DMS53 treated with DMSO at 0.1 percent for 48 hours (cell line): ENCODE measurements at regions not wholly inside any gene's neighbourhood (a gene's known extent, or its start where the extent isn't known, plus 50 kb on each side); places are given as distances from the start of the nearest gene placed in this dataset.
"Not testable (repeated sequence)": the region's sequence is repeated elsewhere in the genome, so short reads cannot be mapped to it uniquely, and the experiment has no call there.

ENCODE experiments used
- DNase-seq: peaks from one replicate; lab custom pipeline; 2025; ENCODE audit not compliant: unreplicated experiment; lab: John Stamatoyannopoulos, UW

- DNase-seq, result no peak
These were observed 424.1 kb upstream of the MGMT start for GRCh38 chr10:129042776-129043595.

GRCh38 chr10:129043691-129044090 is 423.4 kb upstream of the MGMT start:
- no peak for DNase-seq

- DNase-seq, result no peak
These were observed 421.4 kb upstream of the MGMT start for GRCh38 chr10:129045599-129045998.

GRCh38 chr10:129046065-129046681 is 420.9 kb upstream of the MGMT start:
- no peak for DNase-seq

- no peak for DNase-seq
These were observed 420.1 kb upstream of the MGMT start for GRCh38 chr10:129046962-129047361.

- no peak for DNase-seq
These were observed 419.4 kb upstream of the MGMT start for GRCh38 chr10:129047600-129047999.

- DNase-seq, result no peak
These were observed 418.5 kb upstream of the MGMT start for GRCh38 chr10:129048513-129048912.

- DNase-seq, result no peak
These were observed 417.5 kb upstream of the MGMT start for GRCh38 chr10:129049501-129049900.

GRCh38 chr10:129055225-129055624 is 411.8 kb upstream of the MGMT start:
- no peak for DNase-seq

- DNase-seq, result no peak
These were observed 411.1 kb upstream of the MGMT start for GRCh38 chr10:129055986-129056385.

GRCh38 chr10:129056734-129057689 is 410.0 kb upstream of the MGMT start:
- DNase-seq, result no peak

- no peak for DNase-seq
These were observed 409.0 kb upstream of the MGMT start for GRCh38 chr10:129057856-129058663.

GRCh38 chr10:129058664-129059155 is 408.3 kb upstream of the MGMT start:
- DNase-seq, result no peak

- no peak for DNase-seq
These were observed 407.1 kb upstream of the MGMT start for GRCh38 chr10:129059977-129060376.

- no peak for DNase-seq
These were observed 403.8 kb upstream of the MGMT start for GRCh38 chr10:129063212-129063611.

GRCh38 chr10:129063877-129064276 is 403.2 kb upstream of the MGMT start:
- DNase-seq, result no peak

- DNase-seq, result not testable (repeated sequence)
These were observed 400.5 kb upstream of the MGMT start for GRCh38 chr10:129066529-129066928.

GRCh38 chr10:129071411-129071810 is 395.6 kb upstream of the MGMT start:
- DNase-seq, result not testable (repeated sequence)

GRCh38 chr10:129074939-129075338 is 392.1 kb upstream of the MGMT start:
- no peak for DNase-seq

- no peak for DNase-seq
These were observed 391.5 kb upstream of the MGMT start for GRCh38 chr10:129075508-129075907.
